ENCODE measurements at regions not wholly inside any gene's neighbourhood (a gene's known extent, or its start where the extent isn't known, plus 50 kb on each side); places are given as distances from the start of the nearest gene placed in this dataset.

DNA sequence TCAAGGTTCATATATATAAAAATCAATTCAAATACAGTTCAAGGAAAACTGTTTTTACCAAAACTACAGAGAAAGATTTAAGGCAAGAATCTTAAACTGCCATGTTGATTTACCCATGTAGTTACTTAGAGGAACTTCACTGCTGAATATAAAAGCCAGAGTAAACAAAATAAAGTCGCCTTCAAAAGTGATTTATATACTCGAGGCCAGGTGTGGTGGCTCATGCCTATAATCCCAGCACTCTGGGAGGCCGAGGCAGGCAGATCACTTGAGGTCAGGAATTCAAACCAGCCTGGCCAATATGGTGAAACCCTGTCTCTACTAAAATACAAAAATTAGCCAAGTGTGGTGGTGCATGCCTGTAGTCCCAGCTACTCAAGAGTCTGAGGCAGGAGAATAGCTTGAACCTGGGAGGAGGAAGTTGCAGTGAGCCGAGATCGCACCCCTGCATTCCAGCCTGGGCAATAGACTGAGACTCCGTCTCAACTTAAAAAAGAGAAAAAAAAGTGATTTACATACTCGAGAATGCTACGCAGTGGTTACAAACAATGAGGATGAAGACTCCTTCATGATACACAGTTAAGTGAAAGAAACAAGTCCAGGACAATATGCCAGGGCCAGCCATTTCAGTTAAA, 54.1 kb upstream of the CNEP1R1 start:
- TF ChIP-seq POLR2AphosphoS5 (IDR thresholded peaks at IDR 0.05; ENCODE audit: low read depth, low read length) (no peak), POLR2A (IDR thresholded peaks at IDR 0.05; ENCODE audit: low read depth, low read length) (no peak), TAF1 (IDR thresholded peaks at IDR 0.05; ENCODE audit: borderline replicate concordance, low read depth, low read length) (no peak)

Data from GM12892 (cell line).